IMR-90 (cell line): ENCODE measurements at regions not wholly inside any gene's neighbourhood (a gene's known extent, or its start where the extent isn't known, plus 50 kb on each side); places are given as distances from the start of the nearest gene placed in this dataset.

Experiments
- ATAC-seq: fragments of 200-7000 bp; cut with Tn5 transposase; 2 replicates; pipeline ENCODE4 v1.9.1; 2020; ENCODE audit warnings: low read depth, mild to moderate bottlenecking, moderate library complexity
- BruUV-seq: library from RNA; stranded (reverse); fragments of 400-500 nt; replicated peaks from 2 replicates; lab custom pipeline; 2021; lab: Mats Ljungman, UMichigan
- CTCF ChIA-PET: fragments of 300-600 bp; formaldehyde crosslinking; extraction: SDS; loops from one replicate; lab custom pipeline; 2021; ENCODE audit warnings: antibody characterized with exemption; lab: Yijun Ruan, JAX
- POLR2A ChIA-PET: fragments of 300-600 bp; sonication (Branson Sonifier 250); formaldehyde crosslinking; loops from one replicate; lab custom pipeline; 2022; ENCODE audit warnings: antibody characterized with exemption; ENCODE audit not compliant: unreplicated experiment; lab: Charles Lee
- DNase-seq: peaks from one replicate; pipeline ENCODE4 v3.0.0; 2013
- H2AFZ ChIP-seq: replicated peaks from 2 replicates; pipeline ENCODE3; 2013; ENCODE audit warnings: low read length, mild to moderate bottlenecking; ENCODE audit not compliant: poor library complexity
- H2AK5ac ChIP-seq: 2 replicates; pipeline ENCODE4 v1.6.1; 2013; ENCODE audit warnings: low read depth, low read length, inconsistent platforms
- H2AK9ac ChIP-seq: replicated peaks from 2 replicates; pipeline ENCODE3; 2013; ENCODE audit warnings: mild to moderate bottlenecking, low read depth, low read length, moderate library complexity; ENCODE audit not compliant: poor library complexity
- H2BK120ac ChIP-seq: 2 replicates; pipeline ENCODE4 v1.6.1; 2013; ENCODE audit warnings: low read depth, low read length, inconsistent platforms
- H2BK15ac ChIP-seq: 3 replicates; pipeline ENCODE4 v1.6.1; 2013; ENCODE audit warnings: low read depth, low read length, inconsistent platforms
- H2BK20ac ChIP-seq: 2 replicates; pipeline ENCODE4 v1.6.1; 2013; ENCODE audit warnings: low read depth, mild to moderate bottlenecking, inconsistent platforms, low read length, moderate library complexity
- H2BK5ac ChIP-seq: 2 replicates; pipeline ENCODE4 v1.6.1; 2013; ENCODE audit warnings: mild to moderate bottlenecking, low read depth, low read length, inconsistent platforms; ENCODE audit not compliant: poor library complexity, severe bottlenecking
- H3K14ac ChIP-seq: replicated peaks from 2 replicates; pipeline ENCODE4 v1.6.1; 2013; ENCODE audit warnings: low read depth, low read length, inconsistent platforms
- H3K18ac ChIP-seq: 2 replicates; pipeline ENCODE4 v1.6.1; 2013; ENCODE audit warnings: low read depth, low read length, control low read depth
- H3K23ac ChIP-seq: 2 replicates; pipeline ENCODE4 v1.6.1; 2013; ENCODE audit warnings: low read depth, low read length, inconsistent platforms
- H3K27ac ChIP-seq: 2 replicates; pipeline ENCODE4 v1.5.1; 2013; ENCODE audit warnings: mild to moderate bottlenecking, control low read depth, low read length; ENCODE audit not compliant: insufficient read depth
- H3K27me3 ChIP-seq: 2 replicates; pipeline ENCODE4 v1.6.1; 2013; ENCODE audit warnings: low read length; ENCODE audit not compliant: control insufficient read depth, insufficient read depth
- H3K36me3 ChIP-seq: 2 replicates; pipeline ENCODE4 v1.6.1; 2013; ENCODE audit warnings: low read length, mixed read lengths; ENCODE audit not compliant: control insufficient read depth, insufficient read depth
- H3K4ac ChIP-seq: 2 replicates; pipeline ENCODE4 v1.6.1; 2013; ENCODE audit warnings: low read depth, low read length, inconsistent platforms
- H3K4me1 ChIP-seq: 2 replicates; pipeline ENCODE4 v1.6.1; 2013; ENCODE audit warnings: low read length, mixed read lengths; ENCODE audit not compliant: control insufficient read depth, insufficient read depth
- H3K4me2 ChIP-seq: 2 replicates; pipeline ENCODE4 v1.6.1; 2013; ENCODE audit warnings: low read depth, mild to moderate bottlenecking, control low read depth, low read length, moderate library complexity
- H3K4me3 ChIP-seq: 2 replicates; pipeline ENCODE4 v1.5.1; 2013; ENCODE audit warnings: low read depth, mild to moderate bottlenecking, control low read depth, low read length, moderate library complexity; ENCODE audit not compliant: insufficient read depth
- H3K56ac ChIP-seq: 2 replicates; pipeline ENCODE4 v1.6.1; 2013; ENCODE audit warnings: low read length, inconsistent platforms; ENCODE audit not compliant: insufficient read depth; ENCODE audit errors: extremely low read depth
- H3K79me1 ChIP-seq, 2 experiments: 2 replicates each; pipeline ENCODE4 v1.6.1; 2013; ENCODE audit warnings: low read length in 2 of 2, inconsistent platforms in 1 of 2, low read depth in 1 of 2
- H3K9ac ChIP-seq: 2 replicates; pipeline ENCODE4 v1.6.1; 2013; ENCODE audit warnings: low read depth, low read length, control low read depth
- H3K9me1 ChIP-seq: 2 replicates; pipeline ENCODE4 v1.6.1; 2013; ENCODE audit warnings: low read length, inconsistent platforms; ENCODE audit not compliant: insufficient read depth
- H3K9me3 ChIP-seq: 2 replicates; pipeline ENCODE4 v1.6.1; 2013; ENCODE audit warnings: low read length; ENCODE audit not compliant: control insufficient read depth, insufficient read depth
- H4K20me1 ChIP-seq: 2 replicates; pipeline ENCODE4 v1.6.1; 2013; ENCODE audit warnings: low read length, inconsistent platforms; ENCODE audit not compliant: insufficient read depth
- H4K5ac ChIP-seq: 2 replicates; pipeline ENCODE4 v1.6.1; 2013; ENCODE audit warnings: mild to moderate bottlenecking, low read depth, low read length, control low read depth
- H4K8ac ChIP-seq, 2 experiments: 2 replicates each; pipeline ENCODE4 v1.6.1; 2013; ENCODE audit warnings: low read depth in 2 of 2, low read length in 2 of 2, control low read depth in 1 of 2, inconsistent platforms in 1 of 2
- H4K91ac ChIP-seq: 2 replicates; pipeline ENCODE4 v1.6.1; 2013; ENCODE audit warnings: low read depth, low read length, inconsistent platforms; ENCODE audit not compliant: insufficient read depth
- CEBPB ChIP-seq: IDR thresholded peaks from 2 replicates; pipeline ENCODE4 v1.6.1; 2012; ENCODE audit warnings: low read depth, low read length, improper control_type of control experiment
- CTCF ChIP-seq: conservative IDR thresholded peaks from 2 replicates; pipeline ENCODE4 v1.5.1; 2012; ENCODE audit warnings: mild to moderate bottlenecking, low read depth, low read length, improper control_type of control experiment
- FOS ChIP-seq: fragments of 150-350 bp; IDR thresholded peaks from 2 replicates; pipeline ENCODE4 v1.6.1; 2016; ENCODE audit warnings: low read depth, low read length
- MAFK ChIP-seq: IDR thresholded peaks from 2 replicates; pipeline ENCODE4 v1.6.1; 2012; ENCODE audit warnings: low read depth, low read length, improper control_type of control experiment
- MAZ ChIP-seq: IDR thresholded peaks from 2 replicates; pipeline ENCODE4 v1.6.1; 2012; ENCODE audit warnings: low read depth, mild to moderate bottlenecking, low read length, improper control_type of control experiment, moderate library complexity, borderline replicate concordance
- MXI1 ChIP-seq: IDR thresholded peaks from 2 replicates; pipeline ENCODE4 v1.6.1; 2012; ENCODE audit warnings: low read depth, mild to moderate bottlenecking, low read length, moderate library complexity, borderline replicate concordance
- POLR2A ChIP-seq: IDR thresholded peaks from 2 replicates; pipeline ENCODE4 v1.6.1; 2012; ENCODE audit warnings: mild to moderate bottlenecking, low read depth, low read length
- RAD21 ChIP-seq: IDR thresholded peaks from 2 replicates; pipeline ENCODE4 v1.6.1; 2012; ENCODE audit warnings: low read length, improper control_type of control experiment
- RCOR1 ChIP-seq: IDR thresholded peaks from 2 replicates; pipeline ENCODE4 v1.6.1; 2012; ENCODE audit warnings: mild to moderate bottlenecking, low read length, improper control_type of control experiment; ENCODE audit not compliant: insufficient replicate concordance
- RFX5 ChIP-seq: IDR thresholded peaks from 2 replicates; pipeline ENCODE4 v1.8.0; 2012; ENCODE audit warnings: low read depth, mild to moderate bottlenecking, low read length, moderate library complexity
- SMC3 ChIP-seq: fragments of 150-350 bp; IDR thresholded peaks from 2 replicates; pipeline ENCODE4 v1.6.1; 2016; ENCODE audit warnings: low read depth, mild to moderate bottlenecking, antibody characterized with exemption, low read length, moderate library complexity
- WGBS, 2 experiments: methylation state at CpG; one replicate each; pipeline versions ENCODE4 v1.1.5 to v1.1.7; 2013; ENCODE audit warnings: missing lambda C conversion rate in 2 of 2; ENCODE audit not compliant: insufficient read length in 1 of 2; ENCODE audit errors: extremely low coverage in 2 of 2; 5-methylcytosine and 5-hydroxymethylcytosine counted together
- dilution Hi-C: fragments of 300-500 bp; cut with HindIII; formaldehyde crosslinking; loops from one replicate; pipeline ENCODE4 v1.14.3; 2018; ENCODE audit warnings: low sequenced_read_pairs; ENCODE audit not compliant: unreplicated experiment
- in situ Hi-C: fragments of 300-500 bp; cut with MboI; formaldehyde crosslinking; loops from 3 replicates; pipeline ENCODE4 v1.14.3; 2019; ENCODE audit warnings: low sequenced_read_pairs, inconsistent platforms, mixed read lengths
- intact Hi-C: fragments of 100-400 bp; cut with micrococcal nuclease; formaldehyde crosslinking; loops from 2 replicates; pipeline ENCODE4 v1.10.0; 2022
- TF ChIP-seq, protein P1 (sequence below): fragments of 150-350 bp; IDR thresholded peaks from 2 replicates; pipeline ENCODE4 v1.6.1; 2017; ENCODE audit warnings: mild to moderate bottlenecking, antibody characterized with exemption, low read length, low read depth
- TF ChIP-seq, protein P2 (sequence below): fragments of 150-350 bp; IDR thresholded peaks from 2 replicates; pipeline ENCODE4 v1.6.1; 2016; ENCODE audit warnings: low read depth, mild to moderate bottlenecking, low read length, moderate library complexity, borderline replicate concordance

DNA sequence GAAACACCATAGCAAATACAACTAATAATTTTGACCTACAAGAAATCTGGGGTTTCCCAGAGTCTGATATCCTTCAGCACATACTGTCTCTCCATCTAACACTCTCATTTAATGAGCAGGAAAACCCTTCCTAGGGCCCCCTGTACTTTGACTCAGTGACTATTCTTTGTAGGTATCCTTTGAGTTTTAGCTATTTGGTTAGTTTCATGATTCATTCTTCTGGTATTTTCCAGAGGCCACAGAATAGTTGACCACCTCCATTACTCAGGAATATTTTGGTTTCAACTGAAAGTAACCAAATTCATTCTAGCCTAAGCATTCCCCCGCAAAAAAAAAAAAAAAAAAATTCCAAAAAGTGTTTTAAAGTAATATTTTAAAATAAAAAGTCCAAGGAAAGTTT is 140.0 kb downstream of the IDS start:
- no peak overlapping the region for H2BK15ac ChIP-seq
- no peaks in the 10 kb centered on the region for H3K9me1 ChIP-seq
- H3K27ac ChIP-seq: no peak overlapping the region
- H3K4ac ChIP-seq: no peak overlapping the region
- H3K27me3 ChIP-seq: no peaks in the 10 kb centered on the region
- ChIA-PET POLR2A (no interaction called here), CTCF (no interaction called here)
- no peak overlapping the region for H2AK9ac ChIP-seq
- no peak overlapping the region for H2BK120ac ChIP-seq
- H4K20me1 ChIP-seq: no peaks in the 10 kb centered on the region
- H4K5ac ChIP-seq: no peak overlapping the region
- no peaks in the 10 kb centered on the region for H3K9me3 ChIP-seq
- no peak overlapping the region for H2AK5ac ChIP-seq
- no peak overlapping the region for H4K91ac ChIP-seq
- no peak overlapping the region for H3K56ac ChIP-seq
- TF ChIP-seq SMC3 (no peak), CTCF (no peak), MAZ (no peak), RCOR1 (no peak), CEBPB (no peak), RAD21 (no peak), MAFK (no peak), FOS (no peak), RFX5 (no peak), POLR2A (no peak), MXI1 (no peak)
- TF ChIP-seq, protein P1, sequence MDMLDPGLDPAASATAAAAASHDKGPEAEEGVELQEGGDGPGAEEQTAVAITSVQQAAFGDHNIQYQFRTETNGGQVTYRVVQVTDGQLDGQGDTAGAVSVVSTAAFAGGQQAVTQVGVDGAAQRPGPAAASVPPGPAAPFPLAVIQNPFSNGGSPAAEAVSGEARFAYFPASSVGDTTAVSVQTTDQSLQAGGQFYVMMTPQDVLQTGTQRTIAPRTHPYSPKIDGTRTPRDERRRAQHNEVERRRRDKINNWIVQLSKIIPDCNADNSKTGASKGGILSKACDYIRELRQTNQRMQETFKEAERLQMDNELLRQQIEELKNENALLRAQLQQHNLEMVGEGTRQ: no peak
- TF ChIP-seq, protein P2, sequence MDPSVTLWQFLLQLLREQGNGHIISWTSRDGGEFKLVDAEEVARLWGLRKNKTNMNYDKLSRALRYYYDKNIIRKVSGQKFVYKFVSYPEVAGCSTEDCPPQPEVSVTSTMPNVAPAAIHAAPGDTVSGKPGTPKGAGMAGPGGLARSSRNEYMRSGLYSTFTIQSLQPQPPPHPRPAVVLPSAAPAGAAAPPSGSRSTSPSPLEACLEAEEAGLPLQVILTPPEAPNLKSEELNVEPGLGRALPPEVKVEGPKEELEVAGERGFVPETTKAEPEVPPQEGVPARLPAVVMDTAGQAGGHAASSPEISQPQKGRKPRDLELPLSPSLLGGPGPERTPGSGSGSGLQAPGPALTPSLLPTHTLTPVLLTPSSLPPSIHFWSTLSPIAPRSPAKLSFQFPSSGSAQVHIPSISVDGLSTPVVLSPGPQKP: no peak
- no TSS peak for BruUV-seq
- DNase-seq (no peak), ATAC-seq (no peak)
- no peak overlapping the region for H2BK20ac ChIP-seq
- no peak overlapping the region for H3K4me2 ChIP-seq
- no peaks in the 10 kb centered on the region for H3K4me1 ChIP-seq
- in situ Hi-C loops: no loop called here
- intact Hi-C loops: no loop called here
- H3K4me3 ChIP-seq: no peak overlapping the region
- no peaks in the 10 kb centered on the region for H3K79me1 ChIP-seq
- H4K8ac ChIP-seq: no peak overlapping the region
- H2BK5ac ChIP-seq: no peak overlapping the region
- WGBS, 2 experiments: no CpG with 5 or more reads among the region's 1 CpG
- no peak overlapping the region for H3K18ac ChIP-seq
- dilution Hi-C loops: no loop called here
- no peaks in the 10 kb centered on the region for H3K36me3 ChIP-seq
- no peak overlapping the region for H3K14ac ChIP-seq
- no peak overlapping the region for H3K9ac ChIP-seq
- no peak overlapping the region for H2AFZ ChIP-seq
- H3K23ac ChIP-seq: no peak overlapping the region
